NCI-H128 (cell line): ENCODE measurements at regions not wholly inside any gene's neighbourhood (a gene's known extent, or its start where the extent isn't known, plus 50 kb on each side); places are given as distances from the start of the nearest gene placed in this dataset.

Experiments used
- DNase-seq: peaks from one replicate; lab custom pipeline; 2025; ENCODE audit not compliant: unreplicated experiment; lab: John Stamatoyannopoulos, UW

- no peak for DNase-seq
Observed at GRCh38 chr15:79230766-79231165, 51.8 kb upstream of the ANKRD34C start.

- no peak for DNase-seq
Observed at GRCh38 chr15:79222808-79223207, 59.7 kb upstream of the ANKRD34C start.

GRCh38 chr15:79221696-79222095 lies 60.8 kb upstream of the ANKRD34C start:
- no peak for DNase-seq

GRCh38 chr15:79219393-79220056 lies 63.0 kb upstream of the ANKRD34C start:
- no peak for DNase-seq

- DNase-seq = no peak
Observed at GRCh38 chr15:79218588-79219200, 63.8 kb upstream of the ANKRD34C start.

- DNase-seq = no peak
Observed at GRCh38 chr15:79213650-79214049, 68.9 kb upstream of the ANKRD34C start.

- no peak for DNase-seq
Observed at GRCh38 chr15:79212589-79213157, 69.8 kb upstream of the ANKRD34C start.

- no peak for DNase-seq
Observed at GRCh38 chr15:79211481-79211880, 71.0 kb upstream of the ANKRD34C start.

GRCh38 chr15:79209690-79210089 lies 72.8 kb upstream of the ANKRD34C start:
- DNase-seq = no peak

GRCh38 chr15:79209116-79209515 lies 73.4 kb upstream of the ANKRD34C start:
- no peak for DNase-seq

- DNase-seq = no peak
Observed at GRCh38 chr15:79208179-79208578, 74.3 kb upstream of the ANKRD34C start.

- no peak for DNase-seq
Observed at GRCh38 chr15:79206940-79207339, 75.6 kb upstream of the ANKRD34C start.

- no peak for DNase-seq
Observed at GRCh38 chr15:79204886-79205675, 77.4 kb upstream of the ANKRD34C start.

- no peak for DNase-seq
Observed at GRCh38 chr15:79198461-79198860, 84.1 kb upstream of the ANKRD34C start.

GRCh38 chr15:79197285-79197684 lies 85.2 kb upstream of the ANKRD34C start:
- no peak for DNase-seq

- DNase-seq = no peak
Observed at GRCh38 chr15:79195802-79196201, 86.7 kb upstream of the ANKRD34C start.

GRCh38 chr15:79195239-79195638 lies 87.3 kb upstream of the ANKRD34C start:
- no peak for DNase-seq

GRCh38 chr15:79194386-79194785 lies 88.1 kb upstream of the ANKRD34C start:
- DNase-seq = no peak

GRCh38 chr15:79193549-79193948 lies 89.0 kb upstream of the ANKRD34C start:
- no peak for DNase-seq

GRCh38 chr15:79193103-79193502 lies 89.4 kb upstream of the ANKRD34C start:
- DNase-seq = no peak

- DNase-seq = no peak
Observed at GRCh38 chr15:79192462-79193036, 90.0 kb upstream of the ANKRD34C start.
